ENCODE measurements at regions not wholly inside any gene's neighbourhood (a gene's known extent, or its start where the extent isn't known, plus 50 kb on each side); places are given as distances from the start of the nearest gene placed in this dataset.
"Not testable (repeated sequence)": the region's sequence is repeated elsewhere in the genome, so short reads cannot be mapped to it uniquely, and the experiment has no call there.

- no peaks in the 10 kb centered on the region for H3K36me3 Mint-ChIP-seq (ENCODE audit: low read depth)
- H3K4me1 Mint-ChIP-seq (ENCODE audit: low read depth) = peaks cover 14% of the 10 kb centered on the region
- no peak for TF ChIP-seq CTCF (IDR thresholded peaks at IDR 0.05)
- no peaks in the 10 kb centered on the region for H3K27me3 Mint-ChIP-seq (ENCODE audit: low read depth)
- no peak overlapping the region for H3K27ac Mint-ChIP-seq (ENCODE audit: unreplicated experiment)
- no peak overlapping the region for H3K4me3 Mint-ChIP-seq (ENCODE audit: unreplicated experiment)
- DNase-seq (ENCODE audit: low spot score) = no peak
- no peaks in the 10 kb centered on the region for H3K9me3 Mint-ChIP-seq (ENCODE audit: low read depth)
These were observed 449.0 kb downstream of the QKI start for GRCh38 chr6:163863565-163863964.

GRCh38 chr6:163862701-163863100 is 448.2 kb downstream of the QKI start:
- TF ChIP-seq CTCF (IDR thresholded peaks at IDR 0.05) = no peak
- no peaks in the 10 kb centered on the region for H3K27me3 Mint-ChIP-seq (ENCODE audit: low read depth)
- H3K4me1 Mint-ChIP-seq (ENCODE audit: low read depth) = peaks cover 14% of the 10 kb centered on the region

DNA sequence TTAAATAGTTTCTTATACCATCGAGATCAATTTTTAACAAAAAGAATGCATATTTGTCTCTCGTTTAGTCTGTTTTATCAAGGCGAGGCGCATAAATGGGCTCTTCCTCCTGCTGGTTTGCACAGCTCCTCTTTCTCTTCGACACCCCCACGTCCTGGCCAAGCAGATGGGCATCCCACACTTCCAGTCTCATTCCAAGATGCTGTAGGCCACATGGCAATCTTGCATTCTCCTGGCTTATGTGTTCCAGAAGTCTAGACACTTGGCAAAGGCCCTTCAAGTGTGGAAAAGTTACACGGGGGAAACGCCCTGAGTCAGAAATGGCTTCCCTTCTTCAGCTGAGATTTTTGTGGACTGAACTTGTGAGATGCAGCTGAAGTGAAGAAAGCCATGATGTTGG is 447.1 kb downstream of the QKI start:
- H3K9me3 Mint-ChIP-seq (ENCODE audit: low read depth) = no peaks in the 10 kb centered on the region
- no peaks in the 10 kb centered on the region for H3K27me3 Mint-ChIP-seq (ENCODE audit: low read depth)
- H3K36me3 Mint-ChIP-seq (ENCODE audit: low read depth) = no peaks in the 10 kb centered on the region
- DNase-seq (ENCODE audit: low spot score) = no peak
- H3K27ac Mint-ChIP-seq (ENCODE audit: unreplicated experiment) = no peak overlapping the region
- TF ChIP-seq CTCF (IDR thresholded peaks at IDR 0.05) = no peak
- H3K4me1 Mint-ChIP-seq (ENCODE audit: low read depth) = peaks cover 14% of the 10 kb centered on the region
- no peak overlapping the region for H3K4me3 Mint-ChIP-seq (ENCODE audit: unreplicated experiment)

More at GRCh38 chr6:163862701-163863100, 448.2 kb downstream of the QKI start:
- Mint-ChIP-seq H3K9me3 (ENCODE audit: low read depth) (no peaks in the 10 kb centered on the region), H3K27ac (ENCODE audit: unreplicated experiment) (no peak overlapping the region), H3K36me3 (ENCODE audit: low read depth) (no peaks in the 10 kb centered on the region), H3K4me3 (ENCODE audit: unreplicated experiment) (no peak overlapping the region)
- DNase-seq (ENCODE audit: low spot score) = no peak

DNA sequence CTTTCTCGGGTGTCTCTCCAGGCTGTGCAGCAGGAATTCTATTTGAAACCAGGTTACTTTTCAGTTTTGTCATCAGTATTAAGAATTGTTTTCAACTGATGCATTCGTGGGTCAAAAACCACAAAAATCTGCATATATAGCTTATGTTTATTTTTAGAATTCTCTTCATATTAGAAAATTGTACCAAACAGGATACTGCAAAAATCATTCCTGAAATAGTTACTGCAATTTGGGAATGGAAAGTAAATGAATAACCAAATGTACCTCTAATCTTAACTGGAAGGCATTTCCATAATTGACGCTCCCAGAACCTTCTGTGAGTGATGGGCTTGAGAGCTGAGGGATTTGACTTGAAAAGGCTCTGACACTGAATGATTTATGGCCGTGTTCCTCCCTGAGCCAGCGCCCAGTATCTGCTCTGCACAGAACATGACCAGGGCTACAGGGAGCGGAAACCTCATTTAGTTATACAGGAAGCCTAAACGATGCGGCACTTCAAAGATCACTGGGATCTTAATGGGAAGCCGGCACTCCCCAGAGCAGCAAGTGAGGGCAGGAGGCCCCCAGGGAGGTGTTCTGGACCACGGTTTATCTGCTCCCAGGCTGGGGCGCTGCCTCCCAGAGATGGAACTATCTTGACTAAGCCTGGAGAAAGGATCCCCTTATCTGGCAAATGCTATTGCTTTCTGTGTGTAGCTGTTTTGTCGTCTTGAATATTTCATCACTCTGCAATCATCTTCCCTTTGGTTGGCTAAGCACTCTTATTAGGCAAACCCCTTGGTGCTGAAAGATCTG is 446.0 kb downstream of the QKI start:
- H3K27me3 Mint-ChIP-seq (ENCODE audit: low read depth) = no peaks in the 10 kb centered on the region
- H3K4me1 Mint-ChIP-seq (ENCODE audit: low read depth) = peaks cover 14% of the 10 kb centered on the region
- H3K27ac Mint-ChIP-seq (ENCODE audit: unreplicated experiment) = no peak overlapping the region
- no peak for DNase-seq (ENCODE audit: low spot score)
- TF ChIP-seq CTCF (IDR thresholded peaks at IDR 0.05) = no peak
- peak overlapping the region; percentile 46 for H3K4me3 Mint-ChIP-seq (ENCODE audit: unreplicated experiment)
- H3K36me3 Mint-ChIP-seq (ENCODE audit: low read depth) = no peaks in the 10 kb centered on the region
- H3K9me3 Mint-ChIP-seq (ENCODE audit: low read depth) = no peaks in the 10 kb centered on the region

DNA sequence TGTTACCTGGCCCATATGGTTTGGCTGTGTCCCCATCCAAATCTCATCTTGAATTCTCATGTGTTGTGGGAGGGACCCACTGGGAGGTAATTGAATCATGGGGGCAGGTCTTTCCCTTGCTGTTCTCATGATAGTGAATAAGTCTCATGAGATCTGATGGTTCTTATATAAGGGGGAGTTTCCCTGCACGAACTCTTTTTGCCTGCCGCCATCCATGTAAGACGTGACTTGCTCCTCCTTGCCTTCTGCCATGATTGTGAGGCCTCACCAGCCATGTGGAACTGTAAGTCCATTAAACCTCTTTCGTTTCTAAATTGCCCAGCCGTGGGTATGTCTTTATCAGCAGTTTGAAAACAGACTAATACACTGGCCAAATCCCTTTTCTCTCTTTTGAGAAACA is 444.4 kb downstream of the QKI start:
- not testable (repeated sequence) for H3K27me3 Mint-ChIP-seq (ENCODE audit: low read depth); H3K36me3 Mint-ChIP-seq (ENCODE audit: low read depth); H3K4me3 Mint-ChIP-seq (ENCODE audit: unreplicated experiment); DNase-seq (ENCODE audit: low spot score); H3K9me3 Mint-ChIP-seq (ENCODE audit: low read depth); H3K27ac Mint-ChIP-seq (ENCODE audit: unreplicated experiment)
- H3K4me1 Mint-ChIP-seq (ENCODE audit: low read depth) = peaks cover 14% of the 10 kb centered on the region

DNA sequence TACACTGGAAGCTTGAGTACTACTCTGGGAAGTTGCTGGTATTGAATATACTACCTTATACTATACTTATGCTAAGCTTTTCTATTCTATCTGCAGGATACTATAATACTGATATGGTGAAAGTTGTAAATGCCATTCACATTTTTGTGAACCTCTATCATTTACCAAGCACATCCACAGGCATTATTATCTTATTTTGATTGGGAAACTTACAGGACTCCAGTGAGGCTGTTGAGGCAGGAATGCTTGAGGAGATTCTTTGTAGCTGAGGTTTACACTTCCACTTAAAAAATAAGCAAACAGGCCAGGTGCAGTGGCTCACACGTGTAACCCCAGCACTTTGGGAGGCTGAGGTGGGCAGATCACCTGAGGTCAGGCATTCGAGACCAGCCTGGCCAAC is 442.9 kb downstream of the QKI start:
- H3K4me3 Mint-ChIP-seq (ENCODE audit: unreplicated experiment) = no peak overlapping the region
- no peaks in the 10 kb centered on the region for H3K27me3 Mint-ChIP-seq (ENCODE audit: low read depth)
- no peaks in the 10 kb centered on the region for H3K36me3 Mint-ChIP-seq (ENCODE audit: low read depth)
- peaks cover 14% of the 10 kb centered on the region for H3K4me1 Mint-ChIP-seq (ENCODE audit: low read depth)
- no peak overlapping the region for H3K27ac Mint-ChIP-seq (ENCODE audit: unreplicated experiment)
- TF ChIP-seq CTCF (IDR thresholded peaks at IDR 0.05) = no peak
- no peak for DNase-seq (ENCODE audit: low spot score)
- no peaks in the 10 kb centered on the region for H3K9me3 Mint-ChIP-seq (ENCODE audit: low read depth)
